GM18867 (cell line): ENCODE measurements at regions not wholly inside any gene's neighbourhood (a gene's known extent, or its start where the extent isn't known, plus 50 kb on each side); places are given as distances from the start of the nearest gene placed in this dataset.
"Not testable (repeated sequence)": the region's sequence is repeated elsewhere in the genome, so short reads cannot be mapped to it uniquely, and the experiment has no call there.

Experiments used
- ATAC-seq: cut with Tn5 transposase; IDR thresholded peaks from one replicate; pipeline ENCODE4 v1.9.1; 2021; ENCODE audit warnings: mild to moderate bottlenecking, moderate library complexity; ENCODE audit not compliant: unreplicated experiment

DNA sequence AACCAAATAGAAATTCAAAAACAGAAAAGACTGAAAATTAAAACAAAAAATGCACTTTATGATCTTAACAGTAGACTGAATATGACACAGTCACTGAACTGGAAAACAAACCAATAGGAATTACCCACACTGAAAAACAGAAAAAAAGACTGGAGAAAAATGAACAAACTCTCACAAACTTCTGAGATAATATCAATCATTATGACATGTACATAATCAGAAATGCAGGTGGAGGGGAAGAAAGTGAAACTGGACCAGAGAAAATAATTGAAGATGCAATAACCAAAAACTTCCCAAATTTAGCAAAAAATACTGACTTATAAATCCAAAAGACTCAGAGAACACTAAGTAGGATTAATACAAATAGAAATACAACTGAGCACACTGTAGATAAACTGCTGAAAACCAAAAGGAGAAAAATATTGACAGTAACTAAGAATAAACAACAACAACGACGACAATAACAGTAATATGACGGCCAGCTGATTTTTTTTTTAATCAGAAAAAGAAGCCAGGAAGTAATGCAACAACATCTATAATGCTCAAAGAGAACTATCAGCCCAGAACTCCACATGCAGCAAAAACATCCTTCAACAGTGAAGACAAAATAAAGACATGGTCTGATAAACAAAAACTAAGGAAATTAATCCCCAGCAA, 108.1 kb downstream of the ZFAND4 start:
- ATAC-seq, result no peak

DNA sequence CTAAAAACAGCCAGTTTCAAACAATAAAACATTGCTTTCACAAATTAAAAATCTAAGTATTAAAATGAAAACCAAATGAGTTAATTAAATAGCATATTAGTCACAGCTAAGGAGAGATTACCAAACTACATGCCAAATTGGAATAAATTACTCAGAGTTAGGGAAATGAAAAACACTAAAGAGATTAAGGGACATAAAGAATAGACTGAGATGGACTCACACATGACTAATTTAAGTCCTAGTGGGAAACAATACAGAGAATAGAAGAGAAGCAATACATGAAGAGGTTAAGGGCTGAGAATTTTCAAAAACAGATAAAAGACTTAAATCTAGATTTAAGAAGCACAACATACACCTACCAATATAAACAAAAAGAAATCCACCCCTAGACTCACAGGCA, 110.6 kb downstream of the ZFAND4 start:
- ATAC-seq, result no peak

DNA sequence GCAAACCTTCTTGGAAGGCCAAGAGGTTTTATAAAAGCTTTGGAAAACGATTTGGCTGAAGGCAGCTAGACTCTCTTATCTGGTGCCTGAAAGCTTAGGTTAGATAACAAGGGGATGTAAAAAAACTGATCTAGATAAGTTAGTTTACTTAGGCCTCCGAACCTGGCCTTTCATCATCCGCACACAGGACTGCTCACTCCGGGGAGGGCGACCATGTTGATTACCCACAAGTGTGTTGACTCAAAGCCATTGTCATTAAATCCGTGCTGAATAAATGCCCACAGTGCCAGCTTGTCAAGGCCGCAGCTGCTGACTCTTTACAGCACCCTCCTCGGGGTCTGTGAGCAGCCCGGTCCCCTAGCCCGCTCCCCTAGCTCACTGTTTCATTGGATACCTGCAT, 112.3 kb downstream of the ZFAND4 start:
- ATAC-seq, result no peak

DNA sequence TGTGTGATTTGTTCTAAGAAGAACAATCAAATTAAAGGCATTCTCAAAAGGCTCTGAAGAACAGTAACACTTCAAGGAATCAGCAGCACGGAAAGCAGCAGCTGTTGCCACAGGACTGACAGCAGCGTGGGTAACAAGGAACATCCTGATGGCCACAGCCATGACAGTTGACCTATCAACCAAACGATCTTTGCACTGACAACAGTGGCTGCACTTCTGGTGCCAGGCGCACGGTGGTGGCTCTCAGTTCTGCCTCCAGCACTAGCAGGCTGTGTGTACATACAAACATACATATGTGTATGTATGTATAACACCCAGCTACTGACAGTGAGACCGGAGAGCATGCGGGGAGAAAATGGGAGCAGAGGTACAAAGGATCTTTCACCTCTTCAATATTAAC, 114.1 kb downstream of the ZFAND4 start:
- no peak for ATAC-seq

DNA sequence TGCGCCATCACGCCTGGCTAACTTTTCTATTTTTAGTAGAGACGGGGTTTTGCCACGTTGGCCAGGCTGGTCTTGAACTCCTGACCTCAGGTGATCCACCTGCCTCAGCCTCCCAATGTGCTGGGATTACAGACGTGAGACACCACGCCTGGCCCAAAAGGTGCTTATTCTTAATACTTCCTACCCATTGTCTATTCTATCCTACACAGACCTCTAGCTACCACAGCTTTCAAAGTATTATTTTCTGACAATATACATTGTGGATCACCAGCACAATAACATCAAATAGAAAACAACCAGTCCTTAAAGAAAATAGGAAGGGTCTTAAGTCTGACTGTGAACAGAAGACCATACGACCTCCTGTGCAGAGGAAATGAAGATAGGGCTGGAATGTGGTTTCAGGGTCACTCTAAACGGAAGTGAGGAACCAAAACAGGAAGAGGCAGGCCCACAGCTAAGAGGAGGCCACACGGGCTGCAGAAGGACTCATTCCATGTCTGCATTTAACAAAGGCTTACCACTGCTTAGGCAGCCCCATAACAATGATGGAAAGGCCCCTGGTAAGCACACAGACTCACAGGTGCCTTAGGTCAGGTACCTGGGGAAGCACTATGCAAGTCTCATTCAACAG, 115.2 kb downstream of the ZFAND4 start:
- no peak for ATAC-seq

DNA sequence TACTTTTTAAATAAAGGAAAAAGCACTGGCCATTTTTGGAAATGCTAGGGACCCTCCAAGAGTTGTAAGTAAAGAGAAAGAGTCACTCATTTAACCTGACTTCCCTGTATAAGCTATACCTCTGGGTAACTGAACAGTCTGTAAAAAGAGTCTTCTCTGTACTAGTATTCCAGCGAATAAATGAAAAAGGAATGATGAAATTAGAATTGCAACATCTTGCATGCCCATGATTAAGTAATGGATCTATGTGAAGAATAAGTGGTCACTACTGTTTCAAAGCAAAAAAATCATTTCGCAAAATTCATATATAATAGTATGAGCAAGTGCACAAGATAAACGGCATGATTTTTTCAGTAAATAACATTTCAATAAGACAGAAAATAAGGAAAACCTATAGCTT, 116.8 kb downstream of the ZFAND4 start:
- no peak for ATAC-seq

DNA sequence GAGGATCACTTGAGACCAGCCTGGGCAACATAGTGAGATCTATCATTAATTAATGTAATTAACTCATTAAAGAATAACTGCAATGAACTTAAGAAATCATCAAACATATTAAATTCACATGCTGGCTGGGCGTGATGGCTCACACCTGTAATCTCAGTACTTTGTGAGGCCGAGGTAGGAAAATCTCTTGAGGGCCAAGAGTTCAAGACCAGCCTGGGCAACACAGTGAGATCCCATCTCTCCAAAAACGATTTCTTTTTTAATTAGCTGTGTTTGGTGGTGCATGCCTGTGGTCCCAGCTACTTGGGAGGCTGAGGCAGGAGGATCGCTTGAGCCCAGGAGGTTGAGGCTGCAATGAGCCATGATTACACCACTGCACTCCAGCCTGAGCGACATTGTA, 117.2 kb downstream of the ZFAND4 start:
- ATAC-seq, result not testable (repeated sequence)

DNA sequence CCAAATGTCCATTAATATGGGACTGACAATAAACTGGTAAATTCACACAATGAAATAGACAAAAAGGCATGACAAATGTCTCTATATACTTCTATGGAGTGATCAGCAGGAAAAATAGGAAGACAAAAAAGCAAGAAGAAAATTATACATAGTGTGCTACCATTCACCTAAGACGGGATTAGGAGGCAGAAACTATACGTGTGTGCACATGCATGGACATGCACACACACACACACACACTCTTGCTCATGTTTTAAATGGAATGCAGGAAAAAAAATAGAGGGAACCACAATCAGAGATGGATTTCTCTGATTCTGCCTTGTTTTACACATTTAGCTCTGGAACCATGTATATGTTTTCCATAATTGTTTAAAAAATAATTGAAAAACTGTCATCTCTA, 119.0 kb downstream of the ZFAND4 start:
- ATAC-seq, result no peak

DNA sequence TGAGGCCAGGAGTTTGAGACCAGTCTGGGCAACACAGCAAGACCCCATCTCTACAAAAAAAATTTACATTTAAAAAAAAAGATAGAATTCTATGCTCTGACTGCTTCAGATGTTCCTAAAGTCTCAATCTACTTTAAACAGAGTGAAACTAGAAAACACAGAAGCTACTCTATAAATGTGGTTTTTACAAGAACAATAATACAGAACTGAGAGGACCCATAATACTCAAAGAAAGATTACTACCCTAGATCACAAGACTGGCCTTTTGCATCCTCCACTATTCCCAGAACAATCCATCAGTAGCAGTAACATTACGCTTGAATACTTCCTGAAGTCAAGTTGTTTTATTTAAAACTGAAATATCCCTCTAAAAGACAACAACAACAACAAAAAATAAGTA, 119.4 kb downstream of the ZFAND4 start:
- peak; percentile 61 for ATAC-seq

DNA sequence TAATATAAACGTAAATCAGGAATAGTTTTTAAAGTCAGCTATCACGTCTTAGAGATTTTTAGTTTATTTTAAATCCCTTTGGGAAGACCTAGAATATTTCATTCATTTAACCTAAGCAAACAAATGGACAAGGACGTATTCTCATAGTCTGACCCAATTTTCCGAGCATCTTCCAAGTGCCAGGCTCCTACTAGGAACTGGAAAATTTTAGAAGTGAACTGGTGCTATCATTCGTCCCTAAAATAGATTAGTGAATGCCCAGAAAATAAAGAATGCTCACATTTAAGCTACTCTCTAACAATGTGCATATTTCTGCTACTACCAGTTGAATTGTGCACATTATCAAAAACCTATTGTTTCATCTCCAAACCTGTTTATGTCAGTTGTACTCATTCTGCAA, 120.1 kb downstream of the ZFAND4 start:
- no peak for ATAC-seq

DNA sequence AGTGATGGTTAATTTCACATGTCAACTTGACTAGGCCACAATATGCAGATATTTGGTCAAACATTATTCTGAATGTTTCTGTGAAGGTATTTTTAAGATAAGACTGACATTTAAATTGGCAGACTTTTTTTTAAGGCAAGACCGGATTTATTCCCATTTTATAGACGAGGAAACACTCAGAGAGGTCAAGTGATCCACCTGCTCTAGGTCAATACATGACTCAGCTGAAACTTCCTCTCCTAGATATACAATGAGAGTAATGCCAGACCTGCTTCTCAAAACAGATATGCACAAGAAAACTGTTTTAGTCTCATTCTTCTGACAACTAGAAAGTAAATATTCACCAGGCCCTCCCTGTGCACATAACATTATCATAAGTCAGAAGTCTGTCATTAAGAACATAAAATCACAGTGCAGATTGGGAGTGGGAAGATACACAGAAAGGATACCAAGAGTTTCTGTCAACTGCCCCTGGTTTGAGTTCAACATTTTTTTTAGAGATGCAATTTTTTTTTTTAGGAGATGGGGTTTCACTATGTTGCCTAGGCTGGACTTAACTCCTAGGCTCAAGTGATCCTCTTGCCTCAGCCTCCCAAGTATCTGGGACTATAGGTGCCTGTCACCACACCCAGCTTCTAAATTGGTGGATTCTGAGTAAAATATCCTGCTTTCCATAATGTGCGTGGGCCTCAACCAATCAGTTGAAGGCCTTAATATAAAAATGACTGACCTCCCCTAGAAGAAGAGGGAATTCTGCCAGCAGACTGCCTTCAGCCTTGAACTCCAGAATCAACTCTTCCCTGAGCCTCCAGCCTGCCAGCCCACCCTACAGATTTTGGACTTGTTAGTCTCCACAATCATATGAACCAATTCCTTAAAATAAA, 121.4 kb downstream of the ZFAND4 start:
- ATAC-seq, result no peak

DNA sequence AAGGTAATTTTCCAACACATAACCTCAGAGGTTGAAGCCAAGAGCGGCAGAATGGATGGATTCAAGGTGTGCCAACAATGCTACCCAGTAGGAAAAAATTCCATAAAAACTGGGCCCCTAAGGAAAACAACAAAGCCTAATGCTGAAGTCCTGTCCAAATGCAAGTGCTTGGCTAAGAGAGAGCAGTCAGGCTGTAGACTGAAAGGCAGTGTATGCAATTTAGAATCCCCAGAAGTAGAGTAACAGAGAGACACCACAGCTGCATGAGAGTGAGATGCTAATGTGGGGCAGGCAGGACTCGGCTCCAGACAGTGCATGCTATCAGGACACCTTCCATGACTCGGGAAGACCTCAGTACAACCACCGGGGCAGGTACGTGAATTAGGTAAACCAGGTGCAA, 124.5 kb downstream of the ZFAND4 start:
- no peak for ATAC-seq

DNA sequence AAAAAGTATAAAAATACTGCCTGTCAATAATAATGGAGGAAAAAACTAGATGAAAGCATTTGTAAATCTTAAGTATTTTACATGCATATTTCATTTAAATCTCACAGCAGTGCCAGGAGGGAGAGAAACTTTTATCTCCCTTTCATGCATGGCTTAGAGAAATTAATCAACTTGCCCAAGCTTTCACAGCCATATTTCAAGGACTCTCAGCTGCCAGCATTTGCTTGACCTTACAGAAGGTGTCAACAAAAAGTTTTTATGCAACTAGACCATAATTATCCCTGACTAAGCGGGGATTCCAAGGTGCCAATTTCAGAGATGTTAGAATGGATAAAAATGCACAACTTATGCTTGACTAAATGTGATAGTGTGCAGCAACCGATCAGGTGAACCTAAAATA, 125.4 kb downstream of the ZFAND4 start:
- no peak for ATAC-seq

DNA sequence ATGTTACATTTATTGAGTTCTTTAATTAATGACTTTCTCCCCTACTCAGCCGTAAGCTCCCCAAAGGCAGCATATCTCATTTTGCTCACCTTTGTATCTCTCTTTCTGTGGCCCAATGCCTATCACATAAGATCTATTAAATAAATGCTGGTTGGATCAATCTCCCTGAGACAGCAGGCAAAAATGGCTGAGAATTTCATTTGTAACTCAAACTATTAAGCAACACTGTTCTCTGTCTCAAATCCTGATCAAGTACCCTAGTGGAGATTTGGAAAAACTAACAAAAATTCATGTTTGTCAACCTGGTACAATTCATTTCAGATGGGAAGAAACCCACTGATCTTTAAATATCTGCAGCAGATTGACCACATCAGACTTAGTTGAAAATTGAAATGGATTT, 127.4 kb downstream of the ZFAND4 start:
- ATAC-seq, result no peak

DNA sequence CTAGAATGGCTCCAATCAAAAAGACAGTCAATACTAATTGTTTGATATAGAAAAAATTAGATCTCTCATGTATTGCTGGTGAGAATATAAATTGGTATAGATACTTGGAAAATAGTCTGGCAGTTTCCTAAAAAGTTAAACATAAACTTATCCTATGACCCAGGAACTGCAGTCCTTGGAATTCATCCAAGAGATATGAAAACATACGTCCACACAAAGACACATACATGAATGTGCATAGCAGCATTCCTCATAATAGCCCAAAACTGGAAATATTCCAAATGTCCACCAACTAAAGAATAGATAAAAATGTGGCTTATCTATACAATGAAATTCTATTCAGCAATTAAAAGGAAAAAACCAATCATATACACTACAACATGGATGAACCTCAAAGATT, 128.4 kb downstream of the ZFAND4 start:
- no peak for ATAC-seq

DNA sequence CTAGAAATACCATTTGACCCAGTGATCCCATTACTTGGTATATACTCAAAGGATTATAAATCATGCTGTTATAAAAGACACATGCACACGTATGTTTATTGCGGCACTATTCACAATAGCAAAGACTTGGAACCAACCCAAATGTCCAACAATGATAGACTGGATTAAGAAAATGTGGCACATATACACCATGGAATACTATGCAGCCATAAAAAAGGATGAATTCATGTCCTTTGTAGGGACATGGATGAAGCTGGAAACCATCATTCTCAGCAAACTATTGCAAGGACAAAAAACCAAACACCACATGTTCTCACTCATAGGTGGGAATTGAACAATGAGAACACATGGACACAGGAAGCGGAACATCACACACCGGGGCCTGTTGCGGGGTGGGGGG, 131.5 kb downstream of the ZFAND4 start:
- not testable (repeated sequence) for ATAC-seq

DNA sequence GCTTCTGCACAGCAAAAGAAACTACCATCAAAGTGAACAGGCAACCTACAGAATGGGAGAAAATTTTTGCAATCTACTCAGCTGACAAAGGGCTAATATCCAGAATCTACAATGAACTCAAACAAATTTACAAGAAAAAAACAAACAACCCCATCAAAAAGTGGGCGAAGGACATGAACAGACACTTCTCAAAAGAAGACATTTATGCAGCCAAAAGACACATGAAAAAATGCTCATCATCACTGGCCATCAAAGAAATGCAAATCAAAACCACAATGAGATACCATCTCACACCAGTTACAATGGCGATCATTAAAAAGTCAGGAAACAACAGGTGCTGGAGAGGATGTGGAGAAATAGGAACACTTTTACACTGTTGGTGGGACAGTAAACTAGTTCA, 132.0 kb downstream of the ZFAND4 start:
- ATAC-seq, result not testable (repeated sequence)

DNA sequence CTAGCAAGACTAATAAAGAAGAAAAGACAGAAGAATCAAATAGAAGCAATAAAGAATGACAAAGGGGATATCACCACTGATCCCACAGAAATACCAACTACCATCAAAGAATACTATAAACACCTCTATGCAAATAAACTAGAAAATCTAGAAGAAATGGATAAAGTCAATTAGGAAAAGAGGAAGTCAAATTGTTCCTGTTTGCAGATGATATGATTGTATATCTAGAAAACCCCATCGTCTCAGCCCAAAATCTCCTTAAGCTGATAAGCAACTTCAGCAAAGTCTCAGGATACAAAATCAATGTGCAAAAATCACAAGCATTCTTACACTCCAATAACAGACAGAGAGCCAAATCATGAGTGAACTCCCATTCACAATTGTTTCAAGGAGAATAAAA, 133.0 kb downstream of the ZFAND4 start:
- not testable (repeated sequence) for ATAC-seq

DNA sequence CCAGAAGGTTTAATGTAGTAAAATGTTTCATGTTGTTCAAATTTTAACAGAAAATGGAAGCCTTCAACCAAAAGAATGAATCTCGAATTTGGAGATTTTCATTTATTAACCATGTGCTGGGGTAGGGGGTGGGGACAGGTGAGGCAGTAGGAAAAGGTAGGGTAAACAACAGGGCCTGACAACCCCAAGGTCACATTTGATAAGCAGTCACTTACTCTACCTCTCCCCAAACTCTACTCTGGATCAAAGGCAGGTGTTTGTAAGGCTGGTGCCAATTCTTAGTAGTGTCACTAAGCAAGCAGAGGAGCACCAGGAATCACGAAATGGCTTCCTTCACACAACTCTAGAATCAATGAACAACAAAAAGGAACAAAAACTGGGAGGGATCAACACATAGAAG, 138.0 kb downstream of the ZFAND4 start:
- ATAC-seq, result no peak

DNA sequence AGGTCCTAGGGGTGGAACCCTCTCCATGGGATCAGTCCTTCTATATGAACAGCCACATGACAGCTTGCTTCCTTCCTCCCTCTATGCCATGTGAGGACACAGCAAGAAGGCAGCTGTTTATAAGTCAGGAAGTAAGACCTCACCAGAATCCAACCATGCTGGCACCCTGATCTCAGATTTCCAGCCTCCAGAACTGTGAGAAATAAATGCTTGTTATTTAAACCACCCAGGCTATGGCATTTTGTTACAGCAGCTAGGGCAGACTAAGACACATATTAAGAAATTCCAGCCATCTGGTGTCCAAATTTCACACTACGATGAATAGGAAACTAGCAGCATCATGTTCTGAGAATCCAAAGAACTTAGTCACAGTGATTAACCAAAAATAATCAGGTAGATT, 140.1 kb downstream of the ZFAND4 start:
- ATAC-seq, result no peak

DNA sequence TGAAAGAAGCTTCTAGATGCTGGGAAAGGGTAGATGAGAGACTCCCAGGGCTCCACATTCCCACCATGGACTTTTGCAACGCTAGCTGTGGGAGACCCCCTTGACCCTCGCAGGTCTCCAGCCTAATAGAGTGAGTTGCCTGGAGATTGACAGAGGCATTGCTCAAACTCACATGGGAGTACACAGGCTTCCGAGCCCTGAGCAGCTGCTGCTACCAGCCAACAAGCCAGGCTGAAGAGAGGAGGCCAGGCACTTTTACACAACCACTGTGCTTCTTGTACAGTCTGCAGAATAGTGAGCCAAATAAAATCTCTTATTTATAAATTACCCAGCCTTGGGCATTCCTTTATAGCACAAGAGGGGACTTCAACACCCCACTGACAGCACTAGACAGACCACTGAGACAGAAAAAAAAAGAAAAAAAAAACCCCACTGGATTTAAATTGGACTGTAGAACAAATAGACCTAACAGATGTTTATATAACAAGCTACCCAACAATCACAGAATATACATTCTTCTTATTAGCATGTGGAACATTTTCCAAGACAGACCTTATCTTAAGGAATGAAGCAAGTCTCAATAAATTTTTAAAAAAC, 146.2 kb downstream of the ZFAND4 start:
- no peak for ATAC-seq

DNA sequence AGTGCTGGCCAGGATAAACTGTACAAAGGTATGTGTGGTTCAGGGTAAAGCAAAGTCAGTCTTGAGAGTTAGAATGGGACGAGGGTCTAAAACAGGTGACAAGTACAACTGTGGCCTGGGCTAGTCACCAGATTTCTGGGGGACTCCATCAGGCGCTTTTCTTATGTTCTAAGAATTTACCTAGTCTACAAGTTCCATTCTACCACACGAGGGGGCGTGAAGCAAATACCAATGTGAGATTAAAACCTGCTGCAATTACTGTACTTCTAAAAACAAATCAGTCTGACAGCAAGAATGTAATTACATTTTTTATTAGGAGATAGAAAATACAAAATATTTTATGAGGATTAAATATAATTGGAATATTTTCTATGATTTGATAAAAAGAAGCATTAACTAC, 146.5 kb downstream of the ALOX5 start:
- no peak for ATAC-seq
